AG20443 (cell line): ENCODE measurements at regions not wholly inside any gene's neighbourhood (a gene's known extent, or its start where the extent isn't known, plus 50 kb on each side); places are given as distances from the start of the nearest gene placed in this dataset.

ENCODE experiments used
- DNase-seq: peaks from one replicate; pipeline ENCODE4 v3.0.0; 2012; ENCODE audit warnings: low spot score, mixed read lengths

DNA sequence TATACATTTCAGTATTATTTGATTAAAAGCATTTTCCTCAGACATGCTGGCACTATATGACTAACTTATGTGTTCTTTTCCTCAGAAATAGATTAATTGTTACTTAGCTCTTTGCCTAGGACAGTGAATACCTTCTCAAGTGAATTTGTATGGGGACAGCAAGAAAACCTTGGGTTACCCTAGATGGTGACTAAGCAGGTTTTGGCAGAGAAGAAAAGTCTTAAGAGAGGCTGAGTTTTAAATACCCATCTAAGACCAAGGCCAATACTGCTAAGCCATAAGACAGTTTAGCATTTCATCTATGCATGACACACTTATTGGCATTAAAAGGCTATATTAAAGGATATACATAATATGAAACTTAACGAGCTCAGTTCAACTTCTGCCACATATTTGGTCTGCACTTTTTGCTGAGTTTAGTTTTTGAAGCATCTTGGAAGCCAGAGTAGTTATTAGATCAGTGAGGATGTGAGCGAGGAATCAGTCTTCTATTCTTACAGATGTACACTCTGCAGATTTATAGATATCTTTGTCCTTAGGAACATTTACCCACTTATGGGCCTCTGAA, 54.6 kb upstream of the FAM3C start:
- no peak for DNase-seq

DNA sequence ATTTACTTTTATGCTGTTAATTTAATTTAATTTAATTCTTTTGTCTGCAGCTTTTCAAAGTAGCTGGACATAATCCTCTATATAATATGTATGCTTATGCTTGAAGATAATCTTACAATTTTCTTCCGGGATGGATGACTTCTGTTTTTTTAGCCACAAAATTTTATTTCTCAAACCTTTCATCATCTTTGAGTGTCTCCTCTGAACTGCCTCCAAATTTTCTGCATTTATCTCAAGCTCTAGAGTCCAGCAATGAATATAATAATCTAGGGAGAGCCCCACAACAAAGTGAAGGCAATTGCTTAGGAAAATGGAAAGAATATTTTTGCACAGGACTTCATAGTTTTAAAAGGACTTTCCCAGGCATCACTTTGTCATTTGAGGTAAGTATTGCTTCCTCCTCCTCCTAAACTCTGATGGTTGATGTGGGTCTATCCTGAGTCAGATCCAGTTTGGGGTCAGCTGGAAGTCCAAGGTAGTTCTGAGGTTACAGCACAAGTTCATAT, 53.7 kb upstream of the FAM3C start:
- no peak for DNase-seq

DNA sequence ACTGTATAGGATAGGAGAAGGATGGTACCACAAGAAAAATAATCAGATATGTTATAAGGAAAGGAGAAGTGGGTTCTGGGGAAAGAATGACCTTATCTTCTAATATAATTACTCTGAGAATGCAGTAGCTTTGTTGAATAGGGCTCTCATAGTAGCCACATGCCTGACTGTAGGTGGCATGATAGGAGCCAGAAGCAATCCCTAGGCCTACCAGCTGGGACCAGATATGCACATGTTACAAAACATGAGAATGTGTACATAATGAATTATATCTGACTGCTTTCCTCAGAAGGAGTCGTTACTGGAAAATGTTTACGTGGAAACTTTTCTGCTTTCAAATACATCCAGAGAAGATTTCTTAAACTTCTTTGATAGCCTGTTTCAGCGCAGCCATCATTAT, 53.2 kb upstream of the FAM3C start:
- no peak for DNase-seq

DNA sequence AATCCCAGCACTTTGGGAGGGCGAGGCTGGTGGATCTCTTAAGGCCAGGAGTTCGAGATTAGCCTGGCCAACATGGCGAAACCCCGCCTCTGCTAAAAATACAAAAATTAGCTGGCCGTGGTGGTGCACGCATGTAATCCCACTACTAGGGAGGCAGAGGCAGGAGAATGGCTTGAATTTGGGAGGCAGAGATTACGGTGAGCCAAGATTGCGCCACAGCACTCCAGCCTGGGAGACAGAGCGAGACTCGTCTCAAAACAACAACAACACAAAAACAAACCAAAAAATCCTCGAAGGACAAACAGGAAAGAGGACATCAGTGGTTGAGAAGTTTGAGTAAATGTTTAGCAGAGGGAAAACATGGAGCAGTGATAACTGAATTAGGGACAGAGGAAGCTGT, 52.3 kb upstream of the FAM3C start:
- no peak for DNase-seq

DNA sequence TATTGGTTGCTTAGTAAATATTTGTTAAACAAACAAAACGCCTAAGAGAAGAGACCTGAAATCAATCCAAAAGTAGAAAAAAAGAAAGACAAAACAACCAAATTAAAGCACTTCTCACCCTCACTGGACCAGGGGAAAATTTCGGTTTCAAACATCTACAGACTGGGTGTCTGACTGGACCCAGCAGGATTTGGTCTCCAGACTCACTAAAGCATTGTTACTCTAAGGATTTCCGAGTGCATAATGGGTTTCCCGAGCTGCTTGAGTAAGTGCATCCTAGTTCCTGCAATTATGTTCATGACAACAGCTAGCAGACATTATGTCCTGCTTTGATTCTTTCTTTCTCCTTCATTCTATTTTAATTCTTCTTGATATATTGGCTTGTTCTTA, 51.8 kb upstream of the FAM3C start:
- DNase-seq = no peak

DNA sequence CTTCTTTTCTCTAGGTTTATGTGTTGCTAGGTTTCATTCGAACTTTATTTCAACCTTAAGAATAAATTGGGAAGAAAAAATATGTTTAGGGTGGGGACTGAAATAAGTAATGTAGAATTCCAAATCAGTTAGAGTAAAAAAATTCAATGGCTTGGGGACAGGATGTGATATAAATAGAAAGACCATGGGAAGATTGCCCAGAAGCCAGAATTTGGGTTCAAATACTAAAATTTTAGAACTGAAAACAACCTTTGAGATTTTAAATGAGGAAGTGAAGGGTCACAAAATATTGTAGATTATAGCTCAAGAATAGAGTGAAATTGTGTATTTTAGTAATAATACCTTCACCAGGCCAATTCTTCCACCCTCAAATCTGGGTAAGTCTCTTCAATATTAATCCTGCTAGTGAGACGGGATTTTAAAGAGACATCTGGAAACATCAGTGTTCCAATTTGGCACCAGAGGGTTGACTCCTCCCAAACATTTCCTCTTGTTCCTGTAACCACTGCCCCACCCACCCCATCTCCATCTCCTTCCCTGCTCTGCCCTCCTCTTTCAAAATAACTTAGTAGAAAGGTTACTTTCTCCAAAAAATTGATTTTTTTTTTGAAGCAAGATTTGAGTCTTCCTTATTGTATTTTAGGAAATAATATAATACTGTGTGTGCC, 51.3 kb upstream of the FAM3C start:
- peak; percentile 40 for DNase-seq

DNA sequence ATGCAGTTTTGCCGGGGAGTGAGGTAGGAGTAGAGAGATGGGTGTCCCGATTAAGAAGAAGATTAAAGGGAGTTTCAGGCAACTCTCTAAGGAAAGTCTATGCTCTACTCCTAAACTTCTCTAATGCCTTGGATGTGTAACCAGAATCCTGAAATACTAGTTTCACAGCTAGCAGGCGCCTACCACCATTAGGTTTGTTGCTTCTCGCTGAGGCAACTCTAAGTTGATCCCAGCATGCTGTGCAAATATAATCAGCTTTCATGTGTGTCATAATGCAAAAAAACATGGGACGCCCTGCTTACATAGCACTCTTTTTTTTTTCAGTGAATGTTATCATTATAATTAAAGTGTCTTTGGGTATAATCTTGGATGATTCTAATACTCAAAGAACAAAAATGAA, 50.4 kb upstream of the FAM3C start:
- no peak for DNase-seq
